WTC11 (cell line): ENCODE measurements at regions not wholly inside any gene's neighbourhood (a gene's known extent, or its start where the extent isn't known, plus 50 kb on each side); places are given as distances from the start of the nearest gene placed in this dataset.
"Not testable (repeated sequence)": the region's sequence is repeated elsewhere in the genome, so short reads cannot be mapped to it uniquely, and the experiment has no call there.

Experiments
- ATAC-seq: fragments of 200-7000 bp; cut with Tn5 transposase; 2 replicates; pipeline ENCODE4 v1.10.0; 2021; ENCODE audit warnings: mild to moderate bottlenecking, moderate library complexity
- CTCF ChIA-PET: fragments of 300-600 bp; sonication (Branson Sonifier 250); formaldehyde crosslinking; loops from one replicate; lab custom pipeline; 2021; ENCODE audit warnings: antibody characterized with exemption; lab: Charles Lee
- POLR2A ChIA-PET: fragments of 350-600 bp; sonication (Branson Sonifier 250); formaldehyde crosslinking; loops from one replicate; lab custom pipeline; 2021; ENCODE audit warnings: antibody characterized with exemption; lab: Charles Lee
- DNase-seq: peaks from one replicate; pipeline ENCODE4 v3.0.0; 2021; ENCODE audit warnings: low spot score
- H3K27ac Mint-ChIP-seq: 2 replicates; pipeline ENCODE4 v1.8.0; 2021; ENCODE audit warnings: mixed read lengths
- H3K27me3 Mint-ChIP-seq: 2 replicates; pipeline ENCODE4 v1.8.0; 2021; ENCODE audit warnings: low read depth, mild to moderate bottlenecking, moderate library complexity, mixed read lengths
- H3K36me3 Mint-ChIP-seq: 2 replicates; pipeline ENCODE4 v1.8.0; 2021; ENCODE audit warnings: mixed read lengths
- H3K4me1 Mint-ChIP-seq: 2 replicates; pipeline ENCODE4 v1.8.0; 2022; ENCODE audit warnings: mixed read lengths
- H3K4me3 Mint-ChIP-seq: 2 replicates; pipeline ENCODE4 v1.8.0; 2021; ENCODE audit warnings: mild to moderate bottlenecking, moderate library complexity, mixed read lengths
- H3K9me3 Mint-ChIP-seq: 2 replicates; pipeline ENCODE4 v1.8.0; 2021; ENCODE audit warnings: mixed read lengths
- ATF2 ChIP-seq: sonication (generic); formaldehyde crosslinking; IDR thresholded peaks from 2 replicates; pipeline ENCODE4 v1.8.1; 2022; ENCODE audit warnings: low read depth, missing genetic modification reagents, borderline replicate concordance
- ATF6 ChIP-seq: sonication (generic); formaldehyde crosslinking; IDR thresholded peaks from 2 replicates; pipeline ENCODE4 v1.8.1; 2023; ENCODE audit warnings: mild to moderate bottlenecking, missing genetic modification reagents
- CBFB ChIP-seq: sonication (generic); formaldehyde crosslinking; IDR thresholded peaks from 2 replicates; pipeline ENCODE4 v1.8.1; 2022; ENCODE audit warnings: mild to moderate bottlenecking, low read depth, missing genetic modification reagents
- E2F1 ChIP-seq: sonication (generic); formaldehyde crosslinking; IDR thresholded peaks from 2 replicates; pipeline ENCODE4 v1.8.0; 2022; ENCODE audit warnings: mild to moderate bottlenecking, missing genetic modification reagents
- ERG ChIP-seq: fragments of 250-450 bp; sonication (Bioruptor Pico); IDR thresholded peaks from 2 replicates; pipeline ENCODE4 v1.8.0; 2021; ENCODE audit warnings: mild to moderate bottlenecking
- ETV6 ChIP-seq: sonication (generic); formaldehyde crosslinking; IDR thresholded peaks from 2 replicates; pipeline ENCODE4 v1.8.1; 2022; ENCODE audit warnings: mild to moderate bottlenecking, missing genetic modification reagents
- GABPB1 ChIP-seq: sonication (generic); formaldehyde crosslinking; IDR thresholded peaks from 2 replicates; pipeline ENCODE4 v1.8.1; 2023; ENCODE audit warnings: mild to moderate bottlenecking, missing genetic modification reagents
- JUN ChIP-seq: sonication (generic); formaldehyde crosslinking; IDR thresholded peaks from 2 replicates; pipeline ENCODE4 v1.8.0; 2023; ENCODE audit warnings: mild to moderate bottlenecking, missing genetic modification reagents
- KAT7 ChIP-seq: sonication (generic); formaldehyde crosslinking; IDR thresholded peaks from 2 replicates; pipeline ENCODE4 v1.8.1; 2023; ENCODE audit warnings: missing genetic modification reagents, mild to moderate bottlenecking, borderline replicate concordance
- NFYB ChIP-seq: sonication (generic); formaldehyde crosslinking; conservative IDR thresholded peaks from 2 replicates; pipeline ENCODE4 v1.8.0; 2022; ENCODE audit warnings: low read depth, missing genetic modification reagents
- NR1H2 ChIP-seq: sonication (generic); formaldehyde crosslinking; IDR thresholded peaks from 2 replicates; pipeline ENCODE4 v1.9.0; 2021; ENCODE audit warnings: mild to moderate bottlenecking, moderate library complexity, missing genetic modification reagents
- NR3C1 ChIP-seq: sonication (generic); formaldehyde crosslinking; conservative IDR thresholded peaks from 2 replicates; pipeline ENCODE4 v1.8.1; 2023; ENCODE audit warnings: low read depth, mild to moderate bottlenecking, missing genetic modification reagents
- ZBTB43 ChIP-seq: sonication (generic); formaldehyde crosslinking; IDR thresholded peaks from 2 replicates; pipeline ENCODE4 v1.8.1; 2023; ENCODE audit warnings: mild to moderate bottlenecking, missing genetic modification reagents
- ZNF138 ChIP-seq: sonication (generic); formaldehyde crosslinking; conservative IDR thresholded peaks from 2 replicates; pipeline ENCODE4 v1.8.1; 2022; ENCODE audit warnings: mild to moderate bottlenecking, moderate library complexity, missing genetic modification reagents
- ZNF219 ChIP-seq: sonication (generic); formaldehyde crosslinking; IDR thresholded peaks from 2 replicates; pipeline ENCODE4 v1.8.0; 2023; ENCODE audit warnings: missing genetic modification reagents, mild to moderate bottlenecking, borderline replicate concordance
- ZNF396 ChIP-seq: fragments of 250-450 bp; sonication (Bioruptor Pico); IDR thresholded peaks from 2 replicates; pipeline ENCODE4 v1.8.0; 2021; ENCODE audit warnings: mild to moderate bottlenecking, moderate library complexity, borderline replicate concordance
- ZNF671 ChIP-seq: fragments of 250-450 bp; sonication (Bioruptor Pico); IDR thresholded peaks from 2 replicates; pipeline ENCODE4 v1.8.0; 2021; ENCODE audit warnings: mild to moderate bottlenecking

GRCh38 chr2:242004902-242005230 is 135.3 kb downstream of the RTP5 start:
- ChIA-PET POLR2A (no interaction called here), CTCF (no interaction called here)
- peaks cover 34% of the 10 kb centered on the region for H3K9me3 Mint-ChIP-seq

GRCh38 chr2:242006091-242006634 is 136.6 kb downstream of the RTP5 start:
- H3K4me3 Mint-ChIP-seq, DNase-seq, CTCF ChIA-PET, H3K4me1 Mint-ChIP-seq, H3K27ac Mint-ChIP-seq, ATAC-seq, H3K27me3 Mint-ChIP-seq, POLR2A ChIA-PET: not testable (repeated sequence)
- Mint-ChIP-seq H3K9me3 (peaks cover 37% of the 10 kb centered on the region), H3K36me3 (peaks cover 22% of the 10 kb centered on the region)

More at GRCh38 chr2:242004902-242005230, 135.3 kb downstream of the RTP5 start:
- TF ChIP-seq GABPB1 (CRISPR knock-in tag): no peak
- TF ChIP-seq ZNF396 (CRISPR knock-in tag): no peak
- TF ChIP-seq JUN (CRISPR knock-in tag): no peak
- no peak for TF ChIP-seq ERG (CRISPR knock-in tag)
- no peak for TF ChIP-seq ZNF138 (CRISPR knock-in tag)
- TF ChIP-seq ZNF671 (CRISPR knock-in tag): no peak
- TF ChIP-seq ZNF219 (CRISPR knock-in tag): no peak
- no peak for TF ChIP-seq NFYB (CRISPR knock-in tag)
- TF ChIP-seq E2F1: no peak
- no peak for TF ChIP-seq ZBTB43 (CRISPR knock-in tag)
- no peak for TF ChIP-seq ATF2
- no peak for TF ChIP-seq CBFB (CRISPR knock-in tag)
- no peak for TF ChIP-seq KAT7
- no peak for TF ChIP-seq ATF6 (CRISPR knock-in tag)
- TF ChIP-seq ETV6 (CRISPR knock-in tag): no peak
- no peak for TF ChIP-seq NR3C1 (CRISPR knock-in tag)
- TF ChIP-seq NR1H2 (CRISPR knock-in tag): no peak
- peaks cover 4% of the 10 kb centered on the region; the same call in 1 of the 2 replicates for H3K27me3 Mint-ChIP-seq
- H3K27ac Mint-ChIP-seq: no peak overlapping the region
- H3K4me1 Mint-ChIP-seq: no peaks in the 10 kb centered on the region
- H3K4me3 Mint-ChIP-seq: no peak overlapping the region
- no peak for ATAC-seq
- H3K36me3 Mint-ChIP-seq: peaks cover 22% of the 10 kb centered on the region
- DNase-seq: no peak

- H3K27ac Mint-ChIP-seq, ATAC-seq, H3K27me3 Mint-ChIP-seq, H3K4me3 Mint-ChIP-seq, H3K4me1 Mint-ChIP-seq, CTCF ChIA-PET, DNase-seq, POLR2A ChIA-PET: not testable (repeated sequence)
- Mint-ChIP-seq H3K9me3 (peaks cover 25% of the 10 kb centered on the region), H3K36me3 (peaks cover 18% of the 10 kb centered on the region)
These were observed 139.4 kb downstream of the RTP5 start for GRCh38 chr2:242008908-242009307.

- H3K27ac Mint-ChIP-seq, ATAC-seq, H3K27me3 Mint-ChIP-seq, POLR2A ChIA-PET, H3K4me1 Mint-ChIP-seq, CTCF ChIA-PET, H3K4me3 Mint-ChIP-seq, DNase-seq: not testable (repeated sequence)
- Mint-ChIP-seq H3K9me3 (peaks cover 18% of the 10 kb centered on the region), H3K36me3 (peaks cover 15% of the 10 kb centered on the region)
These were observed 140.3 kb downstream of the RTP5 start for GRCh38 chr2:242009846-242010245.

- H3K36me3 Mint-ChIP-seq, ATAC-seq, POLR2A ChIA-PET, H3K27me3 Mint-ChIP-seq, H3K4me3 Mint-ChIP-seq, CTCF ChIA-PET, H3K27ac Mint-ChIP-seq, H3K4me1 Mint-ChIP-seq, DNase-seq: not testable (repeated sequence)
- peaks cover 12% of the 10 kb centered on the region for H3K9me3 Mint-ChIP-seq
These were observed 141.0 kb downstream of the RTP5 start for GRCh38 chr2:242010252-242011166.
